Retinal pigment epithelial cell (primary cell): ENCODE measurements at regions not wholly inside any gene's neighbourhood (a gene's known extent, or its start where the extent isn't known, plus 50 kb on each side); places are given as distances from the start of the nearest gene placed in this dataset.

Experiments used
- DNase-seq: peaks from one replicate; pipeline ENCODE4 v3.0.0-alpha.2; 2010; ENCODE audit warnings: low read depth
- H3K4me3 ChIP-seq: 2 replicates; pipeline ENCODE4 v1.5.1; 2011; ENCODE audit warnings: mild to moderate bottlenecking, low read length, control low read depth, moderate library complexity
- TF ChIP-seq, protein P1 (sequence below): conservative IDR thresholded peaks from 2 replicates; pipeline ENCODE4 v1.5.1; 2011; ENCODE audit warnings: low read depth, low read length, control low read depth, inconsistent platforms

DNA sequence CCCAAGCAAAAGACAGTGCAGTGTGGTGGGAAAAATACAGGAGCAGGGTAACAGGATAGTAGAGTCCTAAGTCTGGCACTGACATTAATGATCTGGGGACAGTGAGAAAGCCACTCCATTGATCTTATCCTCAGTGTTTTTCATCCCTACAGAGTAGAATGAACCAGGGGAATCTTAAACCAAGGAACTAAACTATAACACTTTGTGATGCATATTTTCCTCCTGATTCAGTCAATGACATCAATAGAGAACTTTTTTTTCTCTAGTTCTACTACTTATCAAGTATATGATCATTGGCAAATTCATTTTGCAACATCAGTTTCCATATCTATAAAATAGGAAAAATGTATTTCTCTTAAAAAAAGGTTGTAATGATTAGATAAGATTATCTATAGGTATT lies 151.1 kb downstream of the TMEM26 start:
- DNase-seq = no peak
- no peak overlapping the region for H3K4me3 ChIP-seq
- TF ChIP-seq, protein P1, sequence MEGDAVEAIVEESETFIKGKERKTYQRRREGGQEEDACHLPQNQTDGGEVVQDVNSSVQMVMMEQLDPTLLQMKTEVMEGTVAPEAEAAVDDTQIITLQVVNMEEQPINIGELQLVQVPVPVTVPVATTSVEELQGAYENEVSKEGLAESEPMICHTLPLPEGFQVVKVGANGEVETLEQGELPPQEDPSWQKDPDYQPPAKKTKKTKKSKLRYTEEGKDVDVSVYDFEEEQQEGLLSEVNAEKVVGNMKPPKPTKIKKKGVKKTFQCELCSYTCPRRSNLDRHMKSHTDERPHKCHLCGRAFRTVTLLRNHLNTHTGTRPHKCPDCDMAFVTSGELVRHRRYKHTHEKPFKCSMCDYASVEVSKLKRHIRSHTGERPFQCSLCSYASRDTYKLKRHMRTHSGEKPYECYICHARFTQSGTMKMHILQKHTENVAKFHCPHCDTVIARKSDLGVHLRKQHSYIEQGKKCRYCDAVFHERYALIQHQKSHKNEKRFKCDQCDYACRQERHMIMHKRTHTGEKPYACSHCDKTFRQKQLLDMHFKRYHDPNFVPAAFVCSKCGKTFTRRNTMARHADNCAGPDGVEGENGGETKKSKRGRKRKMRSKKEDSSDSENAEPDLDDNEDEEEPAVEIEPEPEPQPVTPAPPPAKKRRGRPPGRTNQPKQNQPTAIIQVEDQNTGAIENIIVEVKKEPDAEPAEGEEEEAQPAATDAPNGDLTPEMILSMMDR = no peak

DNA sequence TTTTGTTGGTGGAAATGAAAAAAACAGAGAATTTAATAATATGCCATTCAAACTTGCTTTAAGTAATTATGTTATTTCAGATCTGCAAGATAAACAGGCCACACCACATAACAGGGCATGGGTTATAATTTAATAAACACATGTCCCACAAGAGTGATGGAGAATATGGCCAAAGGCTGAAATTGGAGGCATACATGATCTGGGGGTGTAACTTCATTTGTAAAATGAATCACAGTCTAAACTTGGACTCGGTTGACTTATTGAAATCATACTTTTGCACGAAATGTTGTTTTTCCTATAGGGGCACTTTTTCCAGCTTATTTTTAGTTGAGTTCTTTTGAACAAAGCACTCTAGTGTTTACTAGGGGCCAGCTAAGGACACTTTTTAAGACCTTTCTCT lies 151.6 kb downstream of the TMEM26 start:
- TF ChIP-seq, protein P1 = no peak
- DNase-seq = no peak
- H3K4me3 ChIP-seq = no peak overlapping the region

DNA sequence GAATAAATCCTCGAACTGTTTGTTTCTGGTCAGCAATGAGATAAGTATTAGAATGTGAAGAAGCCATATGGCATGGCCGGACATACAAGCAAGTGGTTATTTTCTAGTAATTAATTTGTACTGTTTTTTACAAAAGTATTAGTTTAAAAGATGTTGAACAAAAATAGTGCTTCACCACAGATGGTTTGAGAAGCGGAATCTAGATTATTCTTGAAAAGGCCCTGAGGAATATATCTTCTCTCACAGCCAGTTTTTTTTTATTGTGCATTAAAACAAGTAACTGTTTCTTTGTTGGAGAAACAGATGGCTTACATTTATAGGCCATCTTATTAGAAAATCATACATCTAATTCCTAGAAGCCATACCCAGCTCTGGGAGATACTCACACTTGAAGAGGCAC lies 153.3 kb downstream of the TMEM26 start:
- H3K4me3 ChIP-seq = no peak overlapping the region
- no peak for DNase-seq
- TF ChIP-seq, protein P1 = no peak

DNA sequence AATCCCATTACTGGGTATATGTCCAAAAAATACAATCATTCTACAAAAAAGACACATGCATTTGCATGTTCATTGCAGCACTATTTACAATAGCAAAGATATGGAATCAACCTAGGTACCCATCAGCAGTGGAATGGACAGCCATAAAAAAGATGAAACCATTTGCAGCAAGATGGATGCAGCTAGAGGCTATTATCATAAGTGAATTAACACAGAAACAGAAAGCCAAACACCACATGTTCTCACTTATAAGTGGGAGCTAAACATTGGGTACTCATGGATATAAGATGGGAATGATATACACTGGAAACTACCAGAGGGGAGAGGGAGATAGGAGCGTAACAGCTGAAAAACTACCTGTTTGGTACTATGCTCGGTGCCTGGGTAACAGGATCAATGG lies 154.0 kb downstream of the TMEM26 start:
- TF ChIP-seq, protein P1 = no peak
- no peak for DNase-seq
- no peak overlapping the region for H3K4me3 ChIP-seq

DNA sequence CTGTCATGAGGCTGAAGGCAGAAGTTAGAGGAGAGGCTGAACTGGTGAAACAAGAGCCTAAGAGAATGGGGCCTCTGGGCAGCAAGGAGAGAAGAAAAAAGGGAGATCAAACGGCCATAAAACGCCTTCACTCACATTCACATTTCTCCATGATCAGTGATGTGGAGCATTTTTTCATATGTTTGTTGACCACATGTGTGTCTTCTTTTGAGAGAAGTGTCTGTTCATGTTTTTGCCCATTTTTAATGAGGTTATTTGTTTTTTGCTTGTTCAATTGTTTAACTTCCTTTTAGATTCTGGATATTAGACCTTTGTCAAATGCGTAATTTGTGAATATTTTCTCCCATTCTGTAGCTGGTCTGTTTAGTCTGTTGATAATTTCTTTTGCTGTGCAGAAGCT lies 155.0 kb downstream of the TMEM26 start:
- TF ChIP-seq, protein P1 = no peak
- no peak overlapping the region for H3K4me3 ChIP-seq
- no peak for DNase-seq

DNA sequence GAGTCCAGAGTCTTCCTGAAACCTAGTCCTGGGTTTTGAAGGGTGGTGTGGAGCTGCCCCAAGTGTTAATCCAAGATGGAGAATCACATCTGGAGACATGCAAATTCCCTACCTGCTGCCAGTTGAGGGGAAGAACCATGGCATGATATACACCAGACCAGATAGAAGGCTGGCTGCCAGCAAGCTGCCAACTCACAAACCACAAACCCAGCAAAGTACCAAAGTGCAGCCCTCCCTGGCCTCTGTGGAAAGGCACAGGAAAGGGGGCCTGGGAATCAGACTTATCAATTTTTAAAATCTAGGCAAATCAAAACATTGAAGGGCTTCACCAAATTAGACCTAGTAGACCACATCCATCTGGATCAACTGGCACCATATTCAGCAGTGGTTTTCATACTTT lies 157.0 kb downstream of the TMEM26 start:
- TF ChIP-seq, protein P1 = no peak
- no peak overlapping the region for H3K4me3 ChIP-seq
- DNase-seq = no peak

DNA sequence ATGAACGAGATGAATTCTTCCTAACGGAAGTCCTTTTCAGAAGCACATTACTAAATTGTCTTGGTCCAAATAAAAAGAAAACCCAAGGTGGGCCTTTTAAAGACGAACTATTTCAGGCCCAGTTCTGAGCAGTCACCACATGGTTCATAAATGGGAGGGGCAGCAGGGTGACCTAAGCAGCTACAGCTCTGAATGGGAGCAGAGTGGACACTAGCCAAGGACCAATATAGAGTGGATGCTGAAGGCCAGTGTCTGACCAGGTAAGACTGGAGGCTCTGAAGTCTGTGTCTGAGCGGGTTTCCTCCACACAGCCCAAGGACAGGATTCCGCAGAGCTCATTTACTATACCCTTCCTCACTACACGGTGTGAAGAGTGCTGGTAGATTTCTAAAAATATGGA lies 159.1 kb downstream of the TMEM26 start:
- TF ChIP-seq, protein P1 = no peak
- H3K4me3 ChIP-seq = no peak overlapping the region
- no peak for DNase-seq
